ENCODE measurements at regions not wholly inside any gene's neighbourhood (a gene's known extent, or its start where the extent isn't known, plus 50 kb on each side); places are given as distances from the start of the nearest gene placed in this dataset.
A peak's percentile ranks its signal among the peaks of the same experiment; 100 is the strongest.

DNA sequence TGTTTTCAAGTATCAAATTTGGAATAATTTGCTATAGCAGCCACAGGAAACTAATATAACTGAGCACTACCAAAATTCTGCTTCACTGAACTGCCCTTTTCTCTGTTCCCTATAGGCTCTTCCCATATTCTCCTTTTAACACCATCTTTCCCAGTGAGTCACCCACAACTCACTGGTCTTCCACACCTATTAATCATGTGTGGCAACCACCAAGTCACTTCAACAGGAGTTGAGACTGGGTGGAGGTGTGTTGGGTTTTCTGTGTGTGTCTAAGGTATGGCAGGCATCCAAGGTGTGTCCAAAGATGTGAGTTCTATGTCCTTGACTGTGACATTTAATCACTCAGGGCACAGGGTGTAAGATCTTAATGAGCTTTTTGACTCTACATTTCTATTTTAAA, 610.0 kb upstream of the CDH11 start:
- H3K4me3 ChIP-seq (ENCODE audit: control insufficient read depth, low read depth, low read length), result no peak overlapping the region
- peak; percentile 24 for DNase-seq (ENCODE audit: low read depth)
- TF ChIP-seq, protein P1, sequence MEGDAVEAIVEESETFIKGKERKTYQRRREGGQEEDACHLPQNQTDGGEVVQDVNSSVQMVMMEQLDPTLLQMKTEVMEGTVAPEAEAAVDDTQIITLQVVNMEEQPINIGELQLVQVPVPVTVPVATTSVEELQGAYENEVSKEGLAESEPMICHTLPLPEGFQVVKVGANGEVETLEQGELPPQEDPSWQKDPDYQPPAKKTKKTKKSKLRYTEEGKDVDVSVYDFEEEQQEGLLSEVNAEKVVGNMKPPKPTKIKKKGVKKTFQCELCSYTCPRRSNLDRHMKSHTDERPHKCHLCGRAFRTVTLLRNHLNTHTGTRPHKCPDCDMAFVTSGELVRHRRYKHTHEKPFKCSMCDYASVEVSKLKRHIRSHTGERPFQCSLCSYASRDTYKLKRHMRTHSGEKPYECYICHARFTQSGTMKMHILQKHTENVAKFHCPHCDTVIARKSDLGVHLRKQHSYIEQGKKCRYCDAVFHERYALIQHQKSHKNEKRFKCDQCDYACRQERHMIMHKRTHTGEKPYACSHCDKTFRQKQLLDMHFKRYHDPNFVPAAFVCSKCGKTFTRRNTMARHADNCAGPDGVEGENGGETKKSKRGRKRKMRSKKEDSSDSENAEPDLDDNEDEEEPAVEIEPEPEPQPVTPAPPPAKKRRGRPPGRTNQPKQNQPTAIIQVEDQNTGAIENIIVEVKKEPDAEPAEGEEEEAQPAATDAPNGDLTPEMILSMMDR (conservative IDR thresholded peaks at IDR 0.05; ENCODE audit: control insufficient read depth, insufficient read depth, low read depth, low read length), result no peak

DNA sequence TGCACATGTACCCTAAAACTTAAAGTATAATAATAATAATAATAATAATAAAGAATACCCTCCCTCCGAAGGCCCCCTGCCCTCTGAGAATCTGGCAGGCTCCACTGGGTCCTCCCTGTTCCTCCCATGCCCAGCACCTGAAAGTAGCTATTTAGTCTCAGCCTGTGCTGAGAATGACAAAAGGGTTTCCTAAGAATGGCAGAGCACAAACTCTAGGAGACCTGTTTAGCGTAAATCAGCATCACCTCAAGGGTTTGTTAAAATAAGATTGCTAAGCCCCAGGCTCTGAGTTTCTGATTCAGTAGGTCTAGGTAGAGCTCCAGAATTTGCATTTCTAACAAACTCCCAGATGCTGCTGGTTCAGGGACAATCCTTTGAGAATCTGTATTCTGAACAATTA, 606.8 kb upstream of the CDH11 start:
- no peak for DNase-seq (ENCODE audit: low read depth)
- TF ChIP-seq, protein P1 (conservative IDR thresholded peaks at IDR 0.05; ENCODE audit: control insufficient read depth, insufficient read depth, low read depth, low read length), result no peak
- H3K4me3 ChIP-seq (ENCODE audit: control insufficient read depth, low read depth, low read length), result no peak overlapping the region

DNA sequence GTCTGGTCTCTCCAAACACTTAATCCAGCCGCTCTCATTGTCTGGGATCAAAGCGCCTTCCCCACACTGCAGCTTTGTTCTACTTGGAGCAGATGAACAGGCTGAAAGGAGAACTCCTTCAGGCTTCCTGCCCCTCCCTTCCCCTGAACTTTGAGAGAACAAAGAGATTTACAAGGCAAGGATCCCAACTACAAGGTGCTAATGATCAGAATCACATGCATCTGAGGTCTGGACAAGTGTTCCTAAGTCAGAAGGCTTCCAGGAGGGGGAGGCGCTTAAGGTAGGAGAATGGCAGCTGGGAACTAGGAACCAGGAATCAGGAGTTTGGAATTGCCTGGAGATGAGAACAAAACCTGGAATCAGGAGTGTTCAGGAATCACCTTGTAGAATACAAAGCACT, 606.3 kb upstream of the CDH11 start:
- no peak overlapping the region for H3K4me3 ChIP-seq (ENCODE audit: control insufficient read depth, low read depth, low read length)
- DNase-seq (ENCODE audit: low read depth), result no peak
- TF ChIP-seq, protein P1 (conservative IDR thresholded peaks at IDR 0.05; ENCODE audit: control insufficient read depth, insufficient read depth, low read depth, low read length), result no peak

DNA sequence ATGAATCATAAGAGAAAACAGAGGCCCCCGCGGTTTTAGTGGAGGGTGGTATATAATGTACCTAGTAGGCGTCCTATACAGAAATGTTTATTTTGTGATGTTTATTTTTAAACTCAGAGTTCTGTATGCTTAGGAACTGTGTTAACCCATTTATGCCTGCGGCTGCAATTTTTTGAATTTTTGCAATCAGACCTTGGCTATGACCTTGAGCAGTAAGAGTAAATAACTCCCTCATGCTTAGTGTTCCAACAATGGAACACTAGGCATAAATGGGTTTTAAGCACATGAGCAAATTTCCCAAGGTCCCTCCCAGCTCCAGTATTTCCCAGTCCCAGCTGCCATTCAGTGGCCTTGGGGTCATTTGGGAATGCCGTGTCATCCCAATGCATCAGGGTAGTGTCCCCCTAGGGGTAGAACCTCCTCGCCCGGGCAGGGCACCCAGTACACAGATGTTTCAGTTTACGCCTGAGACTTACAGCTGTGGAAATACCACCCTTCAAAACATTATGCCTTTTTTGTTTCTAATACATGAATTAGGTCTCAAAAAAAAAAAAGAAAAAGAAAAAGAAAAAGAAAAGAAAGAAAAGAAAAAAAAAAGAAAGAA, 605.8 kb upstream of the CDH11 start:
- DNase-seq (ENCODE audit: low read depth), result no peak
- TF ChIP-seq, protein P1 (conservative IDR thresholded peaks at IDR 0.05; ENCODE audit: control insufficient read depth, insufficient read depth, low read depth, low read length), result no peak
- H3K4me3 ChIP-seq (ENCODE audit: control insufficient read depth, low read depth, low read length), result no peak overlapping the region

DNA sequence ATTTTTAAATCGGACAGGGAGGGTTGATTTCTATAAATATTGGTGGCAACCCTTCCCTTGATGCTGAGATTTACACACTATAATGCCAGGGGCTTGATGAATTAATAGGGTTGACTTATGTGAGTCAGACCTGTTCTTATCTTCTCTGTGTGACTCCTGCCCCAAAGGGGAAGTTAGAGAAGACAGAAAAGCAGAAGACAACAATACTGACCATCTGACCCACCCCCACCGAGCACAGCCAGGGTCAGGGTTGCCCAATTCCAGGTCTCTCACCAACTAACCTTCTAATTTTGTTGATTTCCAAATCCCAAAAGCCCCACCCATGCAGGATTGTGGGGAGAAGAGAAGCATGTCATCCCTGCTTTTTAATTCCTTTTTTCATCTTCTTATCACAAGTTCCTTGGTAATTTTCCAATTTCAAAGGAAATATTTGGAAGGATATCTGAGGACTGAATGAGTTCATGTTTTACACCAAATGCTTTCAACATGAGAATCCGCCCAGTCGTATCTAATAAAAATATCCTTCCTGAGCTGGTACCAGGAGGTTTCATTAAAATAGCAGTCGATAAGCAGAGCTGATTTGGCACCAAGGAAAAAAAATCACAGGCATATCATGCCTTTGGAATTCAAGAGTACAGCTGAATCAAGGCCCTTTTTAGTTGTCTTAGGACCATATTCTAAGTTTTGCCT, 603.4 kb upstream of the CDH11 start:
- no peak overlapping the region for H3K4me3 ChIP-seq (ENCODE audit: control insufficient read depth, low read depth, low read length)
- no peak for DNase-seq (ENCODE audit: low read depth)
- TF ChIP-seq, protein P1 (conservative IDR thresholded peaks at IDR 0.05; ENCODE audit: control insufficient read depth, insufficient read depth, low read depth, low read length), result no peak

DNA sequence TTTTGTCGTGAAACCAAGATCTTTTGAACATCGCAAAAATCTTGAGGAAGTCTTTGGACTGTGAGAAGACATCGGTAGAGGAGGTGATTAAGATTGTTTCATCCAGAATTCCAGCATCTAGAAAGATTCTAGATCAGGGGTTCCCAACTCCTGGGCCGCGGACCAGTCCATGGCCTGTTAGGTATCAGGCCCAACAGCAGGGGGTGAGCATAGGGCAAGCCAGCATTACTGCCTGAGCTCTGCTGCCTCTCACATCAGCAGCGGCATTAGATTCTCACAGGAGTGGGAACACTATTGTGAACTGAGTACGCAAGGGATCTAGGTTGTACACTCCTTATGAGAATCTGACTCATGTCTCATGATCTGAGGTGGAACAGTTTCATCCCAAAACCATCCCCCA, 600.6 kb upstream of the CDH11 start:
- no peak overlapping the region for H3K4me3 ChIP-seq (ENCODE audit: control insufficient read depth, low read depth, low read length)
- no peak for DNase-seq (ENCODE audit: low read depth)
- TF ChIP-seq, protein P1 (conservative IDR thresholded peaks at IDR 0.05; ENCODE audit: control insufficient read depth, insufficient read depth, low read depth, low read length), result no peak

All from fibroblast of mammary gland (primary cell).